Inferior parietal cortex (tissue), 1 donor: ENCODE measurements at regions not wholly inside any gene's neighbourhood (a gene's known extent, or its start where the extent isn't known, plus 50 kb on each side); places are given as distances from the start of the nearest gene placed in this dataset.

Experiments used
- DNase-seq: peaks from one replicate; pipeline ENCODE4 v3.0.0-alpha.2; 2016; ENCODE audit errors: extremely low spot score

DNA sequence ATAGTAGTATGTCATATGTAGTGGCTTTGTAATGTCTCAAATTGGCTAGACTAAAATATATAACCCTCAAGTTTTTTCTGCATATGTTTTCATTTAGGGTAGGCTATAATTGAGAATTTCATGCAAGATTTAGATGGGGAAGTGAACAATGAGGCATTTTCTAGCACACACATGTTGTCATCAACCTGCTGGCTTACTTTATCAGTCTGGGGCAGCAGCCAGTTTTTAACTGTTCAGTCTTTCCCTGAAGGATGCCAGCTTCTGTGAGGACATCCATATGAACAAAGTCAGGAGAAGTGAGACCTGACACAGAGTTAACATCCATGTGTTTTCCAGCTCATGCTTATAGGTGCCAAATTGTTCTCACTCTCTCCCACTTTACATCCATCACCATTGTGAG lies 74.7 kb upstream of the OLFM3 start:
- DNase-seq, result peak; percentile 5

- DNase-seq, result no peak
Observed at GRCh38 chr1:102050556-102050955, 53.8 kb upstream of the OLFM3 start.

DNA sequence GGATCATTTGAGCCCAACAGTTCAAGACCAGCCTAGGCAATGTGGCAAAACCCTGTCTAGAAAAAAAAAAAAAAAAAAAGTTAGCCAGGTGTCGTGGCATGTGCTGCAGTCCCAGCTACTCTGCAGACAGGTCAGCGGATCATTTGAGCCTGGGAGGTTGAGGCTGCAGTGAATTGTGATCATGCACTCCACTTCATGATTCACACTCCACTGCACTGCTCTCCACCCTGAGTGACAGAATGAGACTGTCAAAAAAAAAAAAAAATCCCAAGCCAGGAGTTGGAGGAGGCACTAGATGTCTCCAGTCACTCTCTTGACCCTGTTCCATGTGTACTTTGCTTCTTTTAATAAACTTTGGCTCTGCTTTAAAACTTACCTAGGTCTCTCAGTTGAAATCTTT lies 51.0 kb upstream of the OLFM3 start:
- DNase-seq, result no peak
